ENCODE measurements at regions not wholly inside any gene's neighbourhood (a gene's known extent, or its start where the extent isn't known, plus 50 kb on each side); places are given as distances from the start of the nearest gene placed in this dataset.
A peak's percentile ranks its signal among the peaks of the same experiment; 100 is the strongest.

GRCh38 chr2:16513626-16514025 is 152.0 kb downstream of the CYRIA start:
- 57 to 71% (median 62%) methylated on average over 2 of the region's 2 CpGs for WGBS, 4 donors
- no peak for DNase-seq
- H3K4me3 ChIP-seq: no peak overlapping the region
- intact Hi-C loops (cut with DNase I): no loop called here
- no peak overlapping the region for H3K27ac ChIP-seq
- H3K27me3 ChIP-seq: peaks cover 14% of the 10 kb centered on the region
- no peak for TF ChIP-seq CTCF (IDR thresholded peaks at IDR 0.05)
- TF ChIP-seq POLR2A (IDR thresholded peaks at IDR 0.05): no peak
- H3K9me3 ChIP-seq (replicated peaks in 1 of 3): no peaks in the 10 kb centered on the region
- no peaks in the 10 kb centered on the region for H3K4me1 ChIP-seq (replicated peaks in 1 of 2)
- H3K36me3 ChIP-seq (replicated peaks in 1 of 2): no peaks in the 10 kb centered on the region

GRCh38 chr2:16511041-16511440 is 154.6 kb downstream of the CYRIA start:
- WGBS, 4 donors: 76 to 87% (median 83%) methylated on average over 4 of the region's 4 CpGs
- H3K4me3 ChIP-seq: no peak overlapping the region
- H3K4me1 ChIP-seq (replicated peaks in 1 of 2): peaks cover 7 to 9% of the 10 kb centered on the region in 2 donors
- H3K27ac ChIP-seq: no peak overlapping the region
- H3K27me3 ChIP-seq: peaks cover 26% of the 10 kb centered on the region
- H3K9me3 ChIP-seq (replicated peaks in 1 of 3): no peaks in the 10 kb centered on the region
- TF ChIP-seq POLR2A (IDR thresholded peaks at IDR 0.05): no peak
- TF ChIP-seq CTCF (IDR thresholded peaks at IDR 0.05): no peak
- intact Hi-C loops (cut with DNase I): no loop called here
- no peaks in the 10 kb centered on the region for H3K36me3 ChIP-seq (replicated peaks in 1 of 2)
- no peak for DNase-seq

GRCh38 chr2:16509042-16509441 is 156.6 kb downstream of the CYRIA start:
- no peak for TF ChIP-seq POLR2A (IDR thresholded peaks at IDR 0.05)
- no peak for TF ChIP-seq CTCF (IDR thresholded peaks at IDR 0.05)
- Histone ChIP-seq H3K4me3 (no peak overlapping the region), H3K9me3 (replicated peaks in 1 of 3) (no peaks in the 10 kb centered on the region), H3K4me1 (replicated peaks in 1 of 2) (peaks cover 7 to 9% of the 10 kb centered on the region in 2 donors), H3K27ac (no peak overlapping the region), H3K36me3 (replicated peaks in 1 of 2) (no peaks in the 10 kb centered on the region), H3K27me3 (peaks cover 26% of the 10 kb centered on the region)
- DNase-seq: no peak
- intact Hi-C loops (cut with DNase I): loop anchor here (5.0 to 10.0 kb wide), 4 partner anchors 224 to 864 kb away; partner anchors contain the start of gene MYCN (in 1 of the 2)
- 63 to 92% (median 66%) methylated on average over 2 to 3 of the region's 3 CpGs for WGBS, 4 donors

- DNase-seq: no peak
- peaks cover 7 to 9% of the 10 kb centered on the region in 2 donors for H3K4me1 ChIP-seq (replicated peaks in 1 of 2)
- H3K27ac ChIP-seq: no peak overlapping the region
- peak overlapping the region in 1 of 4 donors; percentile 54 for H3K4me3 ChIP-seq
- no peaks in the 10 kb centered on the region for H3K9me3 ChIP-seq (replicated peaks in 1 of 3)
- H3K27me3 ChIP-seq: peaks cover 26% of the 10 kb centered on the region
- TF ChIP-seq CTCF (IDR thresholded peaks at IDR 0.05): peak in 1 of 6 experiments; percentile 6
- no peak for TF ChIP-seq POLR2A (IDR thresholded peaks at IDR 0.05)
- intact Hi-C loops (cut with DNase I): loop anchor here (5.0 to 10.0 kb wide), 4 partner anchors 224 to 864 kb away; partner anchors contain the start of gene MYCN (in 1 of the 2)
- 6 to 21% (median 17%) methylated on average over 6 to 12 of the region's 12 CpGs; no CpG with 5 or more reads in 1 of the 4 donors for WGBS, 4 donors
- H3K36me3 ChIP-seq (replicated peaks in 1 of 2): no peaks in the 10 kb centered on the region
Observed at GRCh38 chr2:16508490-16508851, 157.2 kb downstream of the CYRIA start.
